ENCODE measurements at regions not wholly inside any gene's neighbourhood (a gene's known extent, or its start where the extent isn't known, plus 50 kb on each side); places are given as distances from the start of the nearest gene placed in this dataset.

- no peak overlapping the region for H3K4me3 ChIP-seq (ENCODE audit: low read depth, low read length)
- no peak for DNase-seq (ENCODE audit: low read depth)
- TF ChIP-seq CTCF (IDR thresholded peaks at IDR 0.05; ENCODE audit: low read depth, low read length, missing control alignments) = no peak
Measured at GRCh38 chr2:145138626-145139025, 618.7 kb upstream of the ZEB2 start.

- no peak for DNase-seq (ENCODE audit: low read depth)
- no peak for TF ChIP-seq CTCF (IDR thresholded peaks at IDR 0.05; ENCODE audit: low read depth, low read length, missing control alignments)
- H3K4me3 ChIP-seq (ENCODE audit: low read depth, low read length) = no peak overlapping the region
Measured at GRCh38 chr2:145137901-145138300, 618.0 kb upstream of the ZEB2 start.

GRCh38 chr2:145137211-145137610 is 617.3 kb upstream of the ZEB2 start:
- no peak for TF ChIP-seq CTCF (IDR thresholded peaks at IDR 0.05; ENCODE audit: low read depth, low read length, missing control alignments)
- H3K4me3 ChIP-seq (ENCODE audit: low read depth, low read length) = no peak overlapping the region

GRCh38 chr2:145136702-145137101 is 616.8 kb upstream of the ZEB2 start:
- no peak for TF ChIP-seq CTCF (IDR thresholded peaks at IDR 0.05; ENCODE audit: low read depth, low read length, missing control alignments)
- no peak for DNase-seq (ENCODE audit: low read depth)
- H3K4me3 ChIP-seq (ENCODE audit: low read depth, low read length) = no peak overlapping the region

More at GRCh38 chr2:145137211-145137610, 617.3 kb upstream of the ZEB2 start:
- no peak for DNase-seq (ENCODE audit: low read depth)

- DNase-seq (ENCODE audit: low read depth) = no peak
- no peak for TF ChIP-seq CTCF (IDR thresholded peaks at IDR 0.05; ENCODE audit: low read depth, low read length, missing control alignments)
- no peak overlapping the region for H3K4me3 ChIP-seq (ENCODE audit: low read depth, low read length)
Measured at GRCh38 chr2:145126146-145126545, 606.2 kb upstream of the ZEB2 start.

- no peak for DNase-seq (ENCODE audit: low read depth)
- H3K4me3 ChIP-seq (ENCODE audit: low read depth, low read length) = no peak overlapping the region
- TF ChIP-seq CTCF (IDR thresholded peaks at IDR 0.05; ENCODE audit: low read depth, low read length, missing control alignments) = no peak
Measured at GRCh38 chr2:145124085-145124484, 604.2 kb upstream of the ZEB2 start.

GRCh38 chr2:145123606-145124005 is 603.7 kb upstream of the ZEB2 start:
- no peak for DNase-seq (ENCODE audit: low read depth)
- no peak for TF ChIP-seq CTCF (IDR thresholded peaks at IDR 0.05; ENCODE audit: low read depth, low read length, missing control alignments)

More at GRCh38 chr2:145123606-145124005, 603.7 kb upstream of the ZEB2 start:
- no peak overlapping the region for H3K4me3 ChIP-seq (ENCODE audit: low read depth, low read length)

All from GM12864 (cell line).